GM18502 (cell line): ENCODE measurements at regions not wholly inside any gene's neighbourhood (a gene's known extent, or its start where the extent isn't known, plus 50 kb on each side); places are given as distances from the start of the nearest gene placed in this dataset.

Experiments
- ATAC-seq: cut with Tn5 transposase; IDR thresholded peaks from one replicate; pipeline ENCODE4 v1.9.1; 2021; ENCODE audit warnings: mild to moderate bottlenecking; ENCODE audit not compliant: unreplicated experiment, poor library complexity

GRCh38 chr14:51500776-51501175 is 150.9 kb upstream of the FRMD6 start:
- ATAC-seq: no peak

GRCh38 chr14:51501746-51502145 is 150.0 kb upstream of the FRMD6 start:
- ATAC-seq: no peak

GRCh38 chr14:51504669-51505068 is 147.0 kb upstream of the FRMD6 start:
- ATAC-seq: no peak

- no peak for ATAC-seq
Measured at GRCh38 chr14:51507511-51507905, 144.2 kb upstream of the FRMD6 start.

GRCh38 chr14:51507906-51508511 is 143.7 kb upstream of the FRMD6 start:
- no peak for ATAC-seq

- ATAC-seq: no peak
Measured at GRCh38 chr14:51511265-51511664, 140.4 kb upstream of the FRMD6 start.

- no peak for ATAC-seq
Measured at GRCh38 chr14:51512316-51512715, 139.4 kb upstream of the FRMD6 start.

GRCh38 chr14:51513281-51513680 is 138.4 kb upstream of the FRMD6 start:
- ATAC-seq: no peak

GRCh38 chr14:51513933-51514332 is 137.8 kb upstream of the FRMD6 start:
- ATAC-seq: no peak

GRCh38 chr14:51515611-51516010 is 136.1 kb upstream of the FRMD6 start:
- no peak for ATAC-seq

GRCh38 chr14:51516706-51517395 is 134.9 kb upstream of the FRMD6 start:
- no peak for ATAC-seq

- no peak for ATAC-seq
Measured at GRCh38 chr14:51518280-51518679, 133.4 kb upstream of the FRMD6 start.

- no peak for ATAC-seq
Measured at GRCh38 chr14:51518711-51519110, 133.0 kb upstream of the FRMD6 start.

GRCh38 chr14:51520087-51520486 is 131.6 kb upstream of the FRMD6 start:
- no peak for ATAC-seq

GRCh38 chr14:51521764-51522163 is 129.9 kb upstream of the FRMD6 start:
- no peak for ATAC-seq

GRCh38 chr14:51523243-51523642 is 128.5 kb upstream of the FRMD6 start:
- ATAC-seq: no peak

- no peak for ATAC-seq
Measured at GRCh38 chr14:51525739-51526138, 126.0 kb upstream of the FRMD6 start.

- no peak for ATAC-seq
Measured at GRCh38 chr14:51527073-51527472, 124.6 kb upstream of the FRMD6 start.

- ATAC-seq: no peak
Measured at GRCh38 chr14:51529736-51530135, 122.0 kb upstream of the FRMD6 start.

GRCh38 chr14:51533160-51533559 is 118.5 kb upstream of the FRMD6 start:
- no peak for ATAC-seq

- no peak for ATAC-seq
Measured at GRCh38 chr14:51533872-51534553, 117.7 kb upstream of the FRMD6 start.

GRCh38 chr14:51534610-51535011 is 117.1 kb upstream of the FRMD6 start:
- ATAC-seq: no peak
